ENCODE measurements at regions not wholly inside any gene's neighbourhood (a gene's known extent, or its start where the extent isn't known, plus 50 kb on each side); places are given as distances from the start of the nearest gene placed in this dataset.

- H3K36me3 ChIP-seq (ENCODE audit: insufficient read depth, insufficient read length, low read length): no peaks in the 10 kb centered on the region
- no peak overlapping the region for H3K9ac ChIP-seq (ENCODE audit: insufficient read length, low read depth)
- no peaks in the 10 kb centered on the region for H3K4me1 ChIP-seq (ENCODE audit: insufficient read depth, insufficient read length)
- H3K4me3 ChIP-seq (ENCODE audit: insufficient read length, low read depth): no peak overlapping the region
- no peaks in the 10 kb centered on the region for H3K27me3 ChIP-seq (ENCODE audit: insufficient read depth, insufficient read length)
- H3K9me3 ChIP-seq (ENCODE audit: insufficient read depth, low read length): no peaks in the 10 kb centered on the region
- no peak for TF ChIP-seq SUZ12 (IDR thresholded peaks at IDR 0.05; ENCODE audit: extremely low read depth, insufficient read depth, insufficient read length)
- TF ChIP-seq ZNF274 (IDR thresholded peaks at IDR 0.05; ENCODE audit: low read depth, low read length): no peak
- no peak for TF ChIP-seq YY1 (IDR thresholded peaks at IDR 0.05; ENCODE audit: insufficient read depth, insufficient read length)
- DNase-seq (ENCODE audit: low read depth, low spot score): no peak
Measured at GRCh38 chr10:10247585-10247984, 770.1 kb upstream of the CELF2 start.

- H3K4me1 ChIP-seq (ENCODE audit: insufficient read depth, insufficient read length): no peaks in the 10 kb centered on the region
- DNase-seq (ENCODE audit: low read depth, low spot score): no peak
- no peak overlapping the region for H3K4me3 ChIP-seq (ENCODE audit: insufficient read length, low read depth)
- no peak for TF ChIP-seq ZNF274 (IDR thresholded peaks at IDR 0.05; ENCODE audit: low read depth, low read length)
- TF ChIP-seq SUZ12 (IDR thresholded peaks at IDR 0.05; ENCODE audit: extremely low read depth, insufficient read depth, insufficient read length): no peak
- no peak for TF ChIP-seq YY1 (IDR thresholded peaks at IDR 0.05; ENCODE audit: insufficient read depth, insufficient read length)
- no peaks in the 10 kb centered on the region for H3K36me3 ChIP-seq (ENCODE audit: insufficient read depth, insufficient read length, low read length)
- H3K9me3 ChIP-seq (ENCODE audit: insufficient read depth, low read length): no peaks in the 10 kb centered on the region
- no peak overlapping the region for H3K9ac ChIP-seq (ENCODE audit: insufficient read length, low read depth)
- H3K27me3 ChIP-seq (ENCODE audit: insufficient read depth, insufficient read length): no peaks in the 10 kb centered on the region
Measured at GRCh38 chr10:10256860-10257259, 760.8 kb upstream of the CELF2 start.

GRCh38 chr10:10259013-10259412 lies 758.7 kb upstream of the CELF2 start:
- no peak overlapping the region for H3K9ac ChIP-seq (ENCODE audit: insufficient read length, low read depth)
- DNase-seq (ENCODE audit: low read depth, low spot score): no peak
- no peak for TF ChIP-seq YY1 (IDR thresholded peaks at IDR 0.05; ENCODE audit: insufficient read depth, insufficient read length)
- TF ChIP-seq ZNF274 (IDR thresholded peaks at IDR 0.05; ENCODE audit: low read depth, low read length): no peak
- TF ChIP-seq SUZ12 (IDR thresholded peaks at IDR 0.05; ENCODE audit: extremely low read depth, insufficient read depth, insufficient read length): no peak
- H3K36me3 ChIP-seq (ENCODE audit: insufficient read depth, insufficient read length, low read length): no peaks in the 10 kb centered on the region
- H3K4me1 ChIP-seq (ENCODE audit: insufficient read depth, insufficient read length): no peaks in the 10 kb centered on the region
- no peak overlapping the region for H3K4me3 ChIP-seq (ENCODE audit: insufficient read length, low read depth)
- H3K9me3 ChIP-seq (ENCODE audit: insufficient read depth, low read length): no peaks in the 10 kb centered on the region
- H3K27me3 ChIP-seq (ENCODE audit: insufficient read depth, insufficient read length): no peaks in the 10 kb centered on the region

GRCh38 chr10:10270126-10271050 lies 747.3 kb upstream of the CELF2 start:
- DNase-seq (ENCODE audit: low read depth, low spot score): no peak
- H3K36me3 ChIP-seq (ENCODE audit: insufficient read depth, insufficient read length, low read length): no peaks in the 10 kb centered on the region
- H3K27me3 ChIP-seq (ENCODE audit: insufficient read depth, insufficient read length): no peaks in the 10 kb centered on the region
- TF ChIP-seq SUZ12 (IDR thresholded peaks at IDR 0.05; ENCODE audit: extremely low read depth, insufficient read depth, insufficient read length) (no peak), YY1 (IDR thresholded peaks at IDR 0.05; ENCODE audit: insufficient read depth, insufficient read length) (no peak), ZNF274 (IDR thresholded peaks at IDR 0.05; ENCODE audit: low read depth, low read length) (no peak)
- H3K9ac ChIP-seq (ENCODE audit: insufficient read length, low read depth): no peak overlapping the region
- H3K9me3 ChIP-seq (ENCODE audit: insufficient read depth, low read length): no peaks in the 10 kb centered on the region
- H3K4me3 ChIP-seq (ENCODE audit: insufficient read length, low read depth): no peak overlapping the region
- no peaks in the 10 kb centered on the region for H3K4me1 ChIP-seq (ENCODE audit: insufficient read depth, insufficient read length)

GRCh38 chr10:10271639-10272192 lies 746.0 kb upstream of the CELF2 start:
- no peak overlapping the region for H3K9ac ChIP-seq (ENCODE audit: insufficient read length, low read depth)
- no peak for DNase-seq (ENCODE audit: low read depth, low spot score)
- H3K27me3 ChIP-seq (ENCODE audit: insufficient read depth, insufficient read length): no peaks in the 10 kb centered on the region
- H3K9me3 ChIP-seq (ENCODE audit: insufficient read depth, low read length): no peaks in the 10 kb centered on the region
- H3K36me3 ChIP-seq (ENCODE audit: insufficient read depth, insufficient read length, low read length): no peaks in the 10 kb centered on the region
- TF ChIP-seq YY1 (IDR thresholded peaks at IDR 0.05; ENCODE audit: insufficient read depth, insufficient read length): no peak
- TF ChIP-seq ZNF274 (IDR thresholded peaks at IDR 0.05; ENCODE audit: low read depth, low read length): no peak
- TF ChIP-seq SUZ12 (IDR thresholded peaks at IDR 0.05; ENCODE audit: extremely low read depth, insufficient read depth, insufficient read length): no peak
- H3K4me3 ChIP-seq (ENCODE audit: insufficient read length, low read depth): no peak overlapping the region
- no peaks in the 10 kb centered on the region for H3K4me1 ChIP-seq (ENCODE audit: insufficient read depth, insufficient read length)

GRCh38 chr10:10273661-10274060 lies 744.0 kb upstream of the CELF2 start:
- DNase-seq (ENCODE audit: low read depth, low spot score): no peak
- Histone ChIP-seq H3K4me1 (ENCODE audit: insufficient read depth, insufficient read length) (no peaks in the 10 kb centered on the region), H3K9me3 (ENCODE audit: insufficient read depth, low read length) (no peaks in the 10 kb centered on the region), H3K9ac (ENCODE audit: insufficient read length, low read depth) (no peak overlapping the region), H3K36me3 (ENCODE audit: insufficient read depth, insufficient read length, low read length) (no peaks in the 10 kb centered on the region), H3K4me3 (ENCODE audit: insufficient read length, low read depth) (no peak overlapping the region), H3K27me3 (ENCODE audit: insufficient read depth, insufficient read length) (no peaks in the 10 kb centered on the region)
- TF ChIP-seq SUZ12 (IDR thresholded peaks at IDR 0.05; ENCODE audit: extremely low read depth, insufficient read depth, insufficient read length) (no peak), ZNF274 (IDR thresholded peaks at IDR 0.05; ENCODE audit: low read depth, low read length) (no peak), YY1 (IDR thresholded peaks at IDR 0.05; ENCODE audit: insufficient read depth, insufficient read length) (no peak)

GRCh38 chr10:10279906-10280305 lies 737.8 kb upstream of the CELF2 start:
- TF ChIP-seq YY1 (IDR thresholded peaks at IDR 0.05; ENCODE audit: insufficient read depth, insufficient read length): no peak
- TF ChIP-seq ZNF274 (IDR thresholded peaks at IDR 0.05; ENCODE audit: low read depth, low read length): no peak
- no peak for TF ChIP-seq SUZ12 (IDR thresholded peaks at IDR 0.05; ENCODE audit: extremely low read depth, insufficient read depth, insufficient read length)
- no peaks in the 10 kb centered on the region for H3K27me3 ChIP-seq (ENCODE audit: insufficient read depth, insufficient read length)
- no peak overlapping the region for H3K9ac ChIP-seq (ENCODE audit: insufficient read length, low read depth)
- H3K4me1 ChIP-seq (ENCODE audit: insufficient read depth, insufficient read length): no peaks in the 10 kb centered on the region
- H3K36me3 ChIP-seq (ENCODE audit: insufficient read depth, insufficient read length, low read length): no peaks in the 10 kb centered on the region
- H3K9me3 ChIP-seq (ENCODE audit: insufficient read depth, low read length): no peaks in the 10 kb centered on the region
- DNase-seq (ENCODE audit: low read depth, low spot score): no peak
- no peak overlapping the region for H3K4me3 ChIP-seq (ENCODE audit: insufficient read length, low read depth)
